ENCODE measurements at regions not wholly inside any gene's neighbourhood (a gene's known extent, or its start where the extent isn't known, plus 50 kb on each side); places are given as distances from the start of the nearest gene placed in this dataset.

DNA sequence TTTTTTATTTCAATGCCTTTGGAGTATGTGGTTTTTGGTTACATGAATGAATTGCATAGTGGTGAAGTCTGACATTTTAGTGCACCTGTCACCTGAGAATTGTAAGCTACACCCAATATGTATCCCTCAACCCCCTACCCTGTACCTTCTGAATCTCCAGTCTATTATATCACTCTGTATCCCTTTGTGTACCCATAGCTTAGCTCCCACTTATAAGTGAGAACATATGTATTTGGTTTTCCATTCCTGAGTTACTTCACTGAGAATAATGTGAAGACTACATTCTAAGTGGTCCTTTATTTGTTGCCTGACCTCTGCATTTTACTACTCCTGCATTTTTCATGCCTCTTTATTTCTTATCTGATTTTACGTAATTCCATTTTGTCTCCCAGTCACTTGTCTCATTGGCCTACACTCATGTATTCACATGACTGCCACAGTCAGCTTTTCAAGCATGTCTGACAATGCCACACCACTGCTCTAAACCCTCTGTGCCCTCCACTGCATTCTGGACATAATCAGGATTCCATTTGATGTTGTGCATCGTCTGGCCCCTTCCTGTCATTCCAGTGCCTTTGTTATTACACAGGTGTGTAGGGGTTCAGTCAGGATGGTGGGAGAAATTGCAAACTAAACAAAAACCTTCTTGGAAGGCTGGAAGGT is 1325.5 kb downstream of the XPNPEP1 start:
- H3K36me3 ChIP-seq (ENCODE audit: control insufficient read depth in 2 of 4, insufficient read depth in 4 of 4, low read length in 3 of 4): no peaks in the 10 kb centered on the region
- no peaks in the 10 kb centered on the region for H3K9me3 ChIP-seq (ENCODE audit: insufficient read depth in 2 of 2, low read depth in 1 of 2, low read length in 1 of 2)
- no peak overlapping the region for H3K4ac ChIP-seq (replicated peaks; ENCODE audit: insufficient read length, low read depth, low read length)
- no peak overlapping the region for H2BK15ac ChIP-seq (ENCODE audit: low read length)
- peak in 1 of 2 experiments; percentile 13 for DNase-seq (ENCODE audit: low read depth in 1 of 2, low spot score in 2 of 2)
- TF ChIP-seq MAFK (IDR thresholded peaks at IDR 0.05; ENCODE audit: low read depth, low read length) (0 out of 2 replicates have a peak, but pooled peaks have one; percentile 13), SIN3A (conservative IDR thresholded peaks at IDR 0.05 in 1 of 2, IDR thresholded peaks at IDR 0.05 in 1 of 2; ENCODE audit: low read depth in 1 of 2, low read length in 2 of 2) (no peak)
- no peak overlapping the region for H4K5ac ChIP-seq (ENCODE audit: insufficient read length, low read depth, low read length)
- peaks cover 0 to 6% (median 4%) of the 10 kb centered on the region in 4 experiments; a peak in 3 of 7 replicates for H3K4me1 ChIP-seq (replicated peaks in 1 of 4; ENCODE audit: control insufficient read depth in 3 of 4, insufficient read depth in 4 of 4, low read length in 3 of 4)
- no peak for FAIRE-seq
- peak overlapping the region; percentile 54; the same call in 1 of the 2 replicates for H2BK12ac ChIP-seq (ENCODE audit: low read depth, low read length)
- no peak overlapping the region for H3K4me3 ChIP-seq (ENCODE audit: extremely low read depth in 1 of 4, insufficient read depth in 2 of 4, low read depth in 3 of 4, low read length in 4 of 4)
- H3K27me3 ChIP-seq (replicated peaks in 1 of 4; ENCODE audit: control insufficient read depth in 3 of 4, extremely low read depth in 1 of 4, insufficient read depth in 3 of 4, low read length in 3 of 4): peaks cover 36 to 79% (median 63%) of the 10 kb centered on the region in 4 experiments
- no peaks in the 10 kb centered on the region for H3K79me1 ChIP-seq (ENCODE audit: low read depth, low read length)
- 0 out of 2 replicates have a peak overlapping the region, but pooled peaks have one; percentile 15 for H2AK5ac ChIP-seq (ENCODE audit: low read depth, low read length)
- no peak overlapping the region for H3K23ac ChIP-seq (ENCODE audit: insufficient read length)
- no peak overlapping the region for H2AFZ ChIP-seq (ENCODE audit: low read length)
- no peak overlapping the region for H2BK120ac ChIP-seq (replicated peaks; ENCODE audit: low read depth, low read length)
- H3K56ac ChIP-seq (replicated peaks; ENCODE audit: insufficient read length, low read depth, low read length): no peak overlapping the region
- no peak overlapping the region for H3K18ac ChIP-seq (ENCODE audit: extremely low read depth, low read length)
- no peak overlapping the region for H3K9ac ChIP-seq (replicated peaks in 1 of 4; ENCODE audit: extremely low read depth in 1 of 4, low read depth in 3 of 4, low read length in 3 of 4)
- no peak overlapping the region for H4K8ac ChIP-seq (ENCODE audit: extremely low read depth, insufficient read depth, low read length)
- no peak overlapping the region for H2BK5ac ChIP-seq (ENCODE audit: low read depth, low read length)
- peak overlapping the region; percentile 34 to 62; a peak in 3 of 4 replicates for H3K4me2 ChIP-seq (ENCODE audit: insufficient read depth in 1 of 2, low read depth in 2 of 2, low read length in 2 of 2)
- H3K14ac ChIP-seq (ENCODE audit: insufficient read length): no peak overlapping the region
- no peaks in the 10 kb centered on the region for H3K23me2 ChIP-seq (ENCODE audit: low read depth, low read length)
- no peak overlapping the region for H3K27ac ChIP-seq (ENCODE audit: low read depth, low read length)
- H4K91ac ChIP-seq (replicated peaks; ENCODE audit: insufficient read length, low read length): no peak overlapping the region
- ChIA-PET CTCF (ENCODE audit: partially characterized antibody) (interaction anchor here (1.3 to 1.4 kb wide), 2 partner anchors 12 to 47 kb away, joined by 3 read pairs; no protein-coding TSS in a partner anchor), POLR2A (ENCODE audit: partially characterized antibody) (no interaction called here)
- WGBS, 2 experiments (ENCODE audit: extremely low coverage in 1 of 2, insufficient coverage in 1 of 2, insufficient read length in 1 of 2, insufficient replicate concordance in 2 of 2, low coverage in 1 of 2, low lambda C conversion rate in 2 of 2, missing lambda C conversion rate in 1 of 2): 63% methylated on average over 2 of the region's 2 CpGs; no CpG with 5 or more reads in 1 of the 2 experiments
- H2BK20ac ChIP-seq (ENCODE audit: low read length): no peak overlapping the region
- peaks cover 0 to 4% of the 10 kb centered on the region in 2 experiments for H4K20me1 ChIP-seq (replicated peaks in 1 of 2; ENCODE audit: control insufficient read depth in 1 of 2, insufficient read depth in 2 of 2, low read length in 2 of 2)
- no peaks in the 10 kb centered on the region for H3K79me2 ChIP-seq (ENCODE audit: control insufficient read depth in 1 of 2, insufficient read depth in 2 of 2, low read length in 2 of 2)
